ENCODE measurements at regions not wholly inside any gene's neighbourhood (a gene's known extent, or its start where the extent isn't known, plus 50 kb on each side); places are given as distances from the start of the nearest gene placed in this dataset.

- no peaks in the 10 kb centered on the region for H3K36me3 ChIP-seq (ENCODE audit: control insufficient read depth, insufficient read depth, low read length)
- H3K27me3 ChIP-seq (ENCODE audit: control insufficient read depth, insufficient read depth, low read length) = peaks cover 6% of the 10 kb centered on the region
- no peak overlapping the region for H3K9ac ChIP-seq (ENCODE audit: low read length)
- no peaks in the 10 kb centered on the region for H3K4me1 ChIP-seq (ENCODE audit: control insufficient read depth, insufficient read depth, low read length)
- H3K9me3 ChIP-seq (ENCODE audit: control insufficient read depth, low read length) = no peaks in the 10 kb centered on the region
- H3K4me3 ChIP-seq (ENCODE audit: low read length) = no peak overlapping the region
Observed at GRCh38 chr1:217921126-217921904, 290.2 kb downstream of the SPATA17 start.

- Histone ChIP-seq H3K9me3 (ENCODE audit: control insufficient read depth, low read length) (no peaks in the 10 kb centered on the region), H3K36me3 (ENCODE audit: control insufficient read depth, insufficient read depth, low read length) (no peaks in the 10 kb centered on the region), H3K4me1 (ENCODE audit: control insufficient read depth, insufficient read depth, low read length) (no peaks in the 10 kb centered on the region), H3K4me3 (ENCODE audit: low read length) (no peak overlapping the region), H3K9ac (ENCODE audit: low read length) (no peak overlapping the region), H3K27me3 (ENCODE audit: control insufficient read depth, insufficient read depth, low read length) (peaks cover 6% of the 10 kb centered on the region)
Observed at GRCh38 chr1:217924924-217925323, 293.8 kb downstream of the SPATA17 start.

- H3K36me3 ChIP-seq (ENCODE audit: control insufficient read depth, insufficient read depth, low read length) = no peaks in the 10 kb centered on the region
- H3K4me1 ChIP-seq (ENCODE audit: control insufficient read depth, insufficient read depth, low read length) = no peaks in the 10 kb centered on the region
- no peaks in the 10 kb centered on the region for H3K9me3 ChIP-seq (ENCODE audit: control insufficient read depth, low read length)
- no peak overlapping the region for H3K9ac ChIP-seq (ENCODE audit: low read length)
- no peak overlapping the region for H3K4me3 ChIP-seq (ENCODE audit: low read length)
- H3K27me3 ChIP-seq (ENCODE audit: control insufficient read depth, insufficient read depth, low read length) = peaks cover 6% of the 10 kb centered on the region
Observed at GRCh38 chr1:217929213-217929885, 298.2 kb downstream of the SPATA17 start.

- H3K9ac ChIP-seq (ENCODE audit: low read length) = no peak overlapping the region
- H3K9me3 ChIP-seq (ENCODE audit: control insufficient read depth, low read length) = no peaks in the 10 kb centered on the region
- no peak overlapping the region for H3K4me3 ChIP-seq (ENCODE audit: low read length)
- no peaks in the 10 kb centered on the region for H3K36me3 ChIP-seq (ENCODE audit: control insufficient read depth, insufficient read depth, low read length)
- no peaks in the 10 kb centered on the region for H3K27me3 ChIP-seq (ENCODE audit: control insufficient read depth, insufficient read depth, low read length)
- H3K4me1 ChIP-seq (ENCODE audit: control insufficient read depth, insufficient read depth, low read length) = no peaks in the 10 kb centered on the region
Observed at GRCh38 chr1:217943361-217943760, 312.2 kb downstream of the SPATA17 start.

GRCh38 chr1:217944550-217944949, 313.4 kb downstream of the SPATA17 start:
- Histone ChIP-seq H3K4me3 (ENCODE audit: low read length) (no peak overlapping the region), H3K36me3 (ENCODE audit: control insufficient read depth, insufficient read depth, low read length) (no peaks in the 10 kb centered on the region), H3K4me1 (ENCODE audit: control insufficient read depth, insufficient read depth, low read length) (no peaks in the 10 kb centered on the region), H3K9ac (ENCODE audit: low read length) (no peak overlapping the region), H3K9me3 (ENCODE audit: control insufficient read depth, low read length) (no peaks in the 10 kb centered on the region), H3K27me3 (ENCODE audit: control insufficient read depth, insufficient read depth, low read length) (no peaks in the 10 kb centered on the region)

GRCh38 chr1:217946511-217946910, 315.4 kb downstream of the SPATA17 start:
- H3K27me3 ChIP-seq (ENCODE audit: control insufficient read depth, insufficient read depth, low read length) = no peaks in the 10 kb centered on the region
- no peak overlapping the region for H3K4me3 ChIP-seq (ENCODE audit: low read length)
- no peaks in the 10 kb centered on the region for H3K4me1 ChIP-seq (ENCODE audit: control insufficient read depth, insufficient read depth, low read length)

GRCh38 chr1:217948741-217949140, 317.6 kb downstream of the SPATA17 start:
- Histone ChIP-seq H3K36me3 (ENCODE audit: control insufficient read depth, insufficient read depth, low read length) (no peaks in the 10 kb centered on the region), H3K4me1 (ENCODE audit: control insufficient read depth, insufficient read depth, low read length) (no peaks in the 10 kb centered on the region), H3K27me3 (ENCODE audit: control insufficient read depth, insufficient read depth, low read length) (no peaks in the 10 kb centered on the region), H3K4me3 (ENCODE audit: low read length) (no peak overlapping the region), H3K9me3 (ENCODE audit: control insufficient read depth, low read length) (no peaks in the 10 kb centered on the region), H3K9ac (ENCODE audit: low read length) (no peak overlapping the region)

More at GRCh38 chr1:217946511-217946910, 315.4 kb downstream of the SPATA17 start:
- Histone ChIP-seq H3K9me3 (ENCODE audit: control insufficient read depth, low read length) (no peaks in the 10 kb centered on the region), H3K9ac (ENCODE audit: low read length) (no peak overlapping the region), H3K36me3 (ENCODE audit: control insufficient read depth, insufficient read depth, low read length) (no peaks in the 10 kb centered on the region)

- Histone ChIP-seq H3K4me1 (ENCODE audit: control insufficient read depth, insufficient read depth, low read length) (no peaks in the 10 kb centered on the region), H3K27me3 (ENCODE audit: control insufficient read depth, insufficient read depth, low read length) (no peaks in the 10 kb centered on the region), H3K9me3 (ENCODE audit: control insufficient read depth, low read length) (no peaks in the 10 kb centered on the region), H3K36me3 (ENCODE audit: control insufficient read depth, insufficient read depth, low read length) (no peaks in the 10 kb centered on the region), H3K9ac (ENCODE audit: low read length) (no peak overlapping the region), H3K4me3 (ENCODE audit: low read length) (no peak overlapping the region)
Observed at GRCh38 chr1:217953330-217953729, 322.2 kb downstream of the SPATA17 start.

GRCh38 chr1:217953922-217954321, 322.8 kb downstream of the SPATA17 start:
- no peaks in the 10 kb centered on the region for H3K9me3 ChIP-seq (ENCODE audit: control insufficient read depth, low read length)
- no peak overlapping the region for H3K9ac ChIP-seq (ENCODE audit: low read length)
- no peaks in the 10 kb centered on the region for H3K4me1 ChIP-seq (ENCODE audit: control insufficient read depth, insufficient read depth, low read length)
- H3K4me3 ChIP-seq (ENCODE audit: low read length) = no peak overlapping the region
- H3K27me3 ChIP-seq (ENCODE audit: control insufficient read depth, insufficient read depth, low read length) = no peaks in the 10 kb centered on the region
- H3K36me3 ChIP-seq (ENCODE audit: control insufficient read depth, insufficient read depth, low read length) = no peaks in the 10 kb centered on the region

GRCh38 chr1:217955723-217956122, 324.6 kb downstream of the SPATA17 start:
- Histone ChIP-seq H3K9ac (ENCODE audit: low read length) (no peak overlapping the region), H3K36me3 (ENCODE audit: control insufficient read depth, insufficient read depth, low read length) (no peaks in the 10 kb centered on the region), H3K4me1 (ENCODE audit: control insufficient read depth, insufficient read depth, low read length) (no peaks in the 10 kb centered on the region), H3K4me3 (ENCODE audit: low read length) (no peak overlapping the region), H3K9me3 (ENCODE audit: control insufficient read depth, low read length) (no peaks in the 10 kb centered on the region), H3K27me3 (ENCODE audit: control insufficient read depth, insufficient read depth, low read length) (no peaks in the 10 kb centered on the region)

- Histone ChIP-seq H3K36me3 (ENCODE audit: control insufficient read depth, insufficient read depth, low read length) (no peaks in the 10 kb centered on the region), H3K4me1 (ENCODE audit: control insufficient read depth, insufficient read depth, low read length) (no peaks in the 10 kb centered on the region), H3K9ac (ENCODE audit: low read length) (no peak overlapping the region), H3K9me3 (ENCODE audit: control insufficient read depth, low read length) (no peaks in the 10 kb centered on the region), H3K27me3 (ENCODE audit: control insufficient read depth, insufficient read depth, low read length) (no peaks in the 10 kb centered on the region), H3K4me3 (ENCODE audit: low read length) (no peak overlapping the region)
Observed at GRCh38 chr1:217965156-217965786, 319.8 kb upstream of the RRP15 start.

GRCh38 chr1:217968085-217968484, 317.0 kb upstream of the RRP15 start:
- no peak overlapping the region for H3K9ac ChIP-seq (ENCODE audit: low read length)
- no peaks in the 10 kb centered on the region for H3K27me3 ChIP-seq (ENCODE audit: control insufficient read depth, insufficient read depth, low read length)
- no peaks in the 10 kb centered on the region for H3K36me3 ChIP-seq (ENCODE audit: control insufficient read depth, insufficient read depth, low read length)
- H3K9me3 ChIP-seq (ENCODE audit: control insufficient read depth, low read length) = no peaks in the 10 kb centered on the region
- H3K4me1 ChIP-seq (ENCODE audit: control insufficient read depth, insufficient read depth, low read length) = no peaks in the 10 kb centered on the region
- no peak overlapping the region for H3K4me3 ChIP-seq (ENCODE audit: low read length)

All from mucosa of stomach (tissue), 1 donor.